IMR-90 (cell line): ENCODE measurements at regions not wholly inside any gene's neighbourhood (a gene's known extent, or its start where the extent isn't known, plus 50 kb on each side); places are given as distances from the start of the nearest gene placed in this dataset.
"Not testable (repeated sequence)": the region's sequence is repeated elsewhere in the genome, so short reads cannot be mapped to it uniquely, and the experiment has no call there.

Experiments used
- ATAC-seq: fragments of 200-7000 bp; cut with Tn5 transposase; 2 replicates; pipeline ENCODE4 v1.9.1; 2020; ENCODE audit warnings: low read depth, mild to moderate bottlenecking, moderate library complexity
- BruUV-seq: library from RNA; stranded (reverse); fragments of 400-500 nt; replicated peaks from 2 replicates; lab custom pipeline; 2021; lab: Mats Ljungman, UMichigan
- CTCF ChIA-PET: fragments of 300-600 bp; formaldehyde crosslinking; extraction: SDS; loops from one replicate; lab custom pipeline; 2021; ENCODE audit warnings: antibody characterized with exemption; lab: Yijun Ruan, JAX
- POLR2A ChIA-PET: fragments of 300-600 bp; sonication (Branson Sonifier 250); formaldehyde crosslinking; loops from one replicate; lab custom pipeline; 2022; ENCODE audit warnings: antibody characterized with exemption; ENCODE audit not compliant: unreplicated experiment; lab: Charles Lee
- DNase-seq: peaks from one replicate; pipeline ENCODE4 v3.0.0; 2013
- H2AFZ ChIP-seq: replicated peaks from 2 replicates; pipeline ENCODE3; 2013; ENCODE audit warnings: low read length, mild to moderate bottlenecking; ENCODE audit not compliant: poor library complexity
- H2AK5ac ChIP-seq: 2 replicates; pipeline ENCODE4 v1.6.1; 2013; ENCODE audit warnings: low read depth, low read length, inconsistent platforms
- H2AK9ac ChIP-seq: replicated peaks from 2 replicates; pipeline ENCODE3; 2013; ENCODE audit warnings: mild to moderate bottlenecking, low read depth, low read length, moderate library complexity; ENCODE audit not compliant: poor library complexity
- H2BK120ac ChIP-seq: 2 replicates; pipeline ENCODE4 v1.6.1; 2013; ENCODE audit warnings: low read depth, low read length, inconsistent platforms
- H2BK15ac ChIP-seq: 3 replicates; pipeline ENCODE4 v1.6.1; 2013; ENCODE audit warnings: low read depth, low read length, inconsistent platforms
- H2BK20ac ChIP-seq: 2 replicates; pipeline ENCODE4 v1.6.1; 2013; ENCODE audit warnings: low read depth, mild to moderate bottlenecking, inconsistent platforms, low read length, moderate library complexity
- H2BK5ac ChIP-seq: 2 replicates; pipeline ENCODE4 v1.6.1; 2013; ENCODE audit warnings: mild to moderate bottlenecking, low read depth, low read length, inconsistent platforms; ENCODE audit not compliant: poor library complexity, severe bottlenecking
- H3K14ac ChIP-seq: replicated peaks from 2 replicates; pipeline ENCODE4 v1.6.1; 2013; ENCODE audit warnings: low read depth, low read length, inconsistent platforms
- H3K18ac ChIP-seq: 2 replicates; pipeline ENCODE4 v1.6.1; 2013; ENCODE audit warnings: low read depth, low read length, control low read depth
- H3K23ac ChIP-seq: 2 replicates; pipeline ENCODE4 v1.6.1; 2013; ENCODE audit warnings: low read depth, low read length, inconsistent platforms
- H3K27ac ChIP-seq: 2 replicates; pipeline ENCODE4 v1.5.1; 2013; ENCODE audit warnings: mild to moderate bottlenecking, control low read depth, low read length; ENCODE audit not compliant: insufficient read depth
- H3K27me3 ChIP-seq: 2 replicates; pipeline ENCODE4 v1.6.1; 2013; ENCODE audit warnings: low read length; ENCODE audit not compliant: control insufficient read depth, insufficient read depth
- H3K36me3 ChIP-seq: 2 replicates; pipeline ENCODE4 v1.6.1; 2013; ENCODE audit warnings: low read length, mixed read lengths; ENCODE audit not compliant: control insufficient read depth, insufficient read depth
- H3K4ac ChIP-seq: 2 replicates; pipeline ENCODE4 v1.6.1; 2013; ENCODE audit warnings: low read depth, low read length, inconsistent platforms
- H3K4me1 ChIP-seq: 2 replicates; pipeline ENCODE4 v1.6.1; 2013; ENCODE audit warnings: low read length, mixed read lengths; ENCODE audit not compliant: control insufficient read depth, insufficient read depth
- H3K4me2 ChIP-seq: 2 replicates; pipeline ENCODE4 v1.6.1; 2013; ENCODE audit warnings: low read depth, mild to moderate bottlenecking, control low read depth, low read length, moderate library complexity
- H3K4me3 ChIP-seq: 2 replicates; pipeline ENCODE4 v1.5.1; 2013; ENCODE audit warnings: low read depth, mild to moderate bottlenecking, control low read depth, low read length, moderate library complexity; ENCODE audit not compliant: insufficient read depth
- H3K56ac ChIP-seq: 2 replicates; pipeline ENCODE4 v1.6.1; 2013; ENCODE audit warnings: low read length, inconsistent platforms; ENCODE audit not compliant: insufficient read depth; ENCODE audit errors: extremely low read depth
- H3K79me1 ChIP-seq, 2 experiments: 2 replicates each; pipeline ENCODE4 v1.6.1; 2013; ENCODE audit warnings: low read length in 2 of 2, inconsistent platforms in 1 of 2, low read depth in 1 of 2
- H3K9ac ChIP-seq: 2 replicates; pipeline ENCODE4 v1.6.1; 2013; ENCODE audit warnings: low read depth, low read length, control low read depth
- H3K9me1 ChIP-seq: 2 replicates; pipeline ENCODE4 v1.6.1; 2013; ENCODE audit warnings: low read length, inconsistent platforms; ENCODE audit not compliant: insufficient read depth
- H3K9me3 ChIP-seq: 2 replicates; pipeline ENCODE4 v1.6.1; 2013; ENCODE audit warnings: low read length; ENCODE audit not compliant: control insufficient read depth, insufficient read depth
- H4K20me1 ChIP-seq: 2 replicates; pipeline ENCODE4 v1.6.1; 2013; ENCODE audit warnings: low read length, inconsistent platforms; ENCODE audit not compliant: insufficient read depth
- H4K5ac ChIP-seq: 2 replicates; pipeline ENCODE4 v1.6.1; 2013; ENCODE audit warnings: mild to moderate bottlenecking, low read depth, low read length, control low read depth
- H4K8ac ChIP-seq, 2 experiments: 2 replicates each; pipeline ENCODE4 v1.6.1; 2013; ENCODE audit warnings: low read depth in 2 of 2, low read length in 2 of 2, control low read depth in 1 of 2, inconsistent platforms in 1 of 2
- H4K91ac ChIP-seq: 2 replicates; pipeline ENCODE4 v1.6.1; 2013; ENCODE audit warnings: low read depth, low read length, inconsistent platforms; ENCODE audit not compliant: insufficient read depth
- CEBPB ChIP-seq: IDR thresholded peaks from 2 replicates; pipeline ENCODE4 v1.6.1; 2012; ENCODE audit warnings: low read depth, low read length, improper control_type of control experiment
- RAD21 ChIP-seq: IDR thresholded peaks from 2 replicates; pipeline ENCODE4 v1.6.1; 2012; ENCODE audit warnings: low read length, improper control_type of control experiment
- SMC3 ChIP-seq: fragments of 150-350 bp; IDR thresholded peaks from 2 replicates; pipeline ENCODE4 v1.6.1; 2016; ENCODE audit warnings: low read depth, mild to moderate bottlenecking, antibody characterized with exemption, low read length, moderate library complexity
- WGBS, 2 experiments: methylation state at CpG; one replicate each; pipeline versions ENCODE4 v1.1.5 to v1.1.7; 2013; ENCODE audit warnings: missing lambda C conversion rate in 2 of 2; ENCODE audit not compliant: insufficient read length in 1 of 2; ENCODE audit errors: extremely low coverage in 2 of 2; 5-methylcytosine and 5-hydroxymethylcytosine counted together
- dilution Hi-C: fragments of 300-500 bp; cut with HindIII; formaldehyde crosslinking; loops from one replicate; pipeline ENCODE4 v1.14.3; 2018; ENCODE audit warnings: low sequenced_read_pairs; ENCODE audit not compliant: unreplicated experiment
- in situ Hi-C: fragments of 300-500 bp; cut with MboI; formaldehyde crosslinking; loops from 3 replicates; pipeline ENCODE4 v1.14.3; 2019; ENCODE audit warnings: low sequenced_read_pairs, inconsistent platforms, mixed read lengths
- intact Hi-C: fragments of 100-400 bp; cut with micrococcal nuclease; formaldehyde crosslinking; loops from 2 replicates; pipeline ENCODE4 v1.10.0; 2022
- TF ChIP-seq, protein P1 (sequence below): conservative IDR thresholded peaks from 2 replicates; pipeline ENCODE4 v1.5.1; 2012; ENCODE audit warnings: mild to moderate bottlenecking, low read depth, low read length, improper control_type of control experiment

DNA sequence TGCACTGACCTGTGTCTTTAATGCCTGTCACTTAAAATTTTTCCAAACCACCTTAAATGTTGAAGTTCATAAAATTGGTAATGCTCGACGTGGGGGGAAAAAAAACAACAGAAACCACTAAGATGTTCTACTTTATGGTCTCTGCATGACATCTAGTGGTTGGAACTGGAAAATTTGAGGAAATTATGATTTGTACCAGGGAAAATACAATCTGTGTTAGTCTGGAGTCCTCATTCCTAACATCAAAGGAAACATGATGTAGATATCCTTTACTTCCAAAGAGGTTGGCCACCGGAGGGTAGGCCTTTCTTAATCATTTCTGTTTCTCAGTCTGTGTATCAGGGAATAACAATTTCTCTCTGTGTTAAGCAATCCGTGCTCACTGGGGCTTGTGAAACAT is 941.0 kb downstream of the LTN1 start:
- H4K20me1 ChIP-seq, H2AFZ ChIP-seq, H3K9me3 ChIP-seq, H3K36me3 ChIP-seq, POLR2A ChIA-PET, H3K14ac ChIP-seq, H2AK5ac ChIP-seq, H3K4me1 ChIP-seq, H3K4me3 ChIP-seq, BruUV-seq, H3K27ac ChIP-seq, H2AK9ac ChIP-seq, H3K4me2 ChIP-seq, H3K9me1 ChIP-seq, dilution Hi-C loops, H3K27me3 ChIP-seq, H3K79me1 ChIP-seq, H3K9ac ChIP-seq: not testable (repeated sequence)
- no CpG with 5 or more reads among the region's 4 CpGs for WGBS, 2 experiments
- CTCF ChIA-PET = interaction anchor here (1.2 kb wide), 1 partner anchor 285 kb away, joined by 4 read pairs; no protein-coding TSS in a partner anchor
- H4K5ac ChIP-seq = peak overlapping the region; percentile 98
- H2BK15ac ChIP-seq = peak overlapping the region; percentile 83; the same call in 1 of the 3 replicates
- H3K23ac ChIP-seq = peak overlapping the region; percentile 77; the same call in 1 of the 2 replicates
- peak overlapping the region; percentile 75 for H3K56ac ChIP-seq
- H2BK20ac ChIP-seq = peak overlapping the region; percentile 93
- H4K8ac ChIP-seq = peak overlapping the region; percentile 43 to 64; a peak in 3 of 4 replicates
- peak overlapping the region; percentile 73; the same call in 1 of the 2 replicates for H4K91ac ChIP-seq
- H2BK5ac ChIP-seq = peak overlapping the region; percentile 78
- H2BK120ac ChIP-seq = peak overlapping the region; percentile 91
- ATAC-seq (peak; percentile 58), DNase-seq (peak; percentile 59)
- in situ Hi-C loops (loop anchor here (5.0 to 25.0 kb wide), 5 partner anchors 283 to 1204 kb away; partner anchors contain the start of gene ADAMTS1), intact Hi-C loops (loop anchor here (1.0 to 5.0 kb wide), 6 partner anchors 285 to 1201 kb away; partner anchors contain the start of gene ADAMTS5)
- H3K18ac ChIP-seq = peak overlapping the region; percentile 97
- peak overlapping the region; percentile 68; the same call in 1 of the 2 replicates for H3K4ac ChIP-seq
- TF ChIP-seq SMC3 = peak; percentile 71
- TF ChIP-seq, protein P1, sequence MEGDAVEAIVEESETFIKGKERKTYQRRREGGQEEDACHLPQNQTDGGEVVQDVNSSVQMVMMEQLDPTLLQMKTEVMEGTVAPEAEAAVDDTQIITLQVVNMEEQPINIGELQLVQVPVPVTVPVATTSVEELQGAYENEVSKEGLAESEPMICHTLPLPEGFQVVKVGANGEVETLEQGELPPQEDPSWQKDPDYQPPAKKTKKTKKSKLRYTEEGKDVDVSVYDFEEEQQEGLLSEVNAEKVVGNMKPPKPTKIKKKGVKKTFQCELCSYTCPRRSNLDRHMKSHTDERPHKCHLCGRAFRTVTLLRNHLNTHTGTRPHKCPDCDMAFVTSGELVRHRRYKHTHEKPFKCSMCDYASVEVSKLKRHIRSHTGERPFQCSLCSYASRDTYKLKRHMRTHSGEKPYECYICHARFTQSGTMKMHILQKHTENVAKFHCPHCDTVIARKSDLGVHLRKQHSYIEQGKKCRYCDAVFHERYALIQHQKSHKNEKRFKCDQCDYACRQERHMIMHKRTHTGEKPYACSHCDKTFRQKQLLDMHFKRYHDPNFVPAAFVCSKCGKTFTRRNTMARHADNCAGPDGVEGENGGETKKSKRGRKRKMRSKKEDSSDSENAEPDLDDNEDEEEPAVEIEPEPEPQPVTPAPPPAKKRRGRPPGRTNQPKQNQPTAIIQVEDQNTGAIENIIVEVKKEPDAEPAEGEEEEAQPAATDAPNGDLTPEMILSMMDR = peak; percentile 63
- TF ChIP-seq RAD21 = peak; percentile 73
- peak; percentile 43 for TF ChIP-seq CEBPB

DNA sequence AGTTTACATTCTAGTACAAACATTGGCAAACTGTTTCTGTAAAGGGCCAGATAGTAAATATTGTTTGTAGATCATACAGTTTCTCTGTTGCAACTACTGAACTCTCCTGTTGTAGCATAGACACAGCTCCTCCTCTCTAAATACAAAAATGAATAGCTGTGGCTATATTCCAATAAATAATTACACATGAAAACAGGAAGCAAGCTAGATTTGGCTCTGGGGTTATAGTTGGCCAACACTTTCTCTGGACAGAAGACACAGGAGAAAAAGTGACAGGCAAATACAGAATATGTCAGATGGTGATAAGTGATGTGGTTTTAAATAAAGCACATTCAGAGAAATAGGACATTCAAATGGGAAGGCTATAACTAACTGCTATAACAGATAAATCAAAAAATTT is 957.0 kb downstream of the LTN1 start:
- in situ Hi-C loops, H2BK20ac ChIP-seq, H3K4me1 ChIP-seq, H2AFZ ChIP-seq, H4K20me1 ChIP-seq, H2AK9ac ChIP-seq, H3K14ac ChIP-seq, H3K56ac ChIP-seq, H4K91ac ChIP-seq, H2BK5ac ChIP-seq, H3K4ac ChIP-seq, H3K4me2 ChIP-seq, H3K18ac ChIP-seq, H3K4me3 ChIP-seq, DNase-seq, H4K8ac ChIP-seq, H2BK15ac ChIP-seq, intact Hi-C loops, H3K79me1 ChIP-seq, ATAC-seq, POLR2A ChIA-PET, dilution Hi-C loops, CTCF ChIA-PET, H3K9me1 ChIP-seq, H3K27ac ChIP-seq, H3K36me3 ChIP-seq, H3K27me3 ChIP-seq, H3K9ac ChIP-seq, H2AK5ac ChIP-seq, BruUV-seq, H2BK120ac ChIP-seq, H3K23ac ChIP-seq, H4K5ac ChIP-seq: not testable (repeated sequence)
- H3K9me3 ChIP-seq = peaks cover 11% of the 10 kb centered on the region; the same call in 1 of the 2 replicates
